GM23338 (cell line): ENCODE measurements at regions not wholly inside any gene's neighbourhood (a gene's known extent, or its start where the extent isn't known, plus 50 kb on each side); places are given as distances from the start of the nearest gene placed in this dataset.

Experiments used
- ATAC-seq: fragments of 200-7000 bp; cut with Tn5 transposase; 3 replicates; pipeline ENCODE4 v1.9.1; 2020
- DNase-seq: peaks from one replicate; pipeline ENCODE4 v3.0.0-alpha.2; 2015; ENCODE audit warnings: low spot score
- H2AFZ ChIP-seq: fragments of 200-600 bp; sonication (generic); 2 replicates; pipeline ENCODE4 v1.8.0; 2016; ENCODE audit warnings: antibody characterized with exemption, mild to moderate bottlenecking, moderate library complexity
- H3F3A ChIP-seq: fragments of 200-600 bp; sonication (generic); replicated peaks from 2 replicates; pipeline ENCODE4 v1.8.0; 2017; ENCODE audit warnings: antibody characterized with exemption, mixed run types, low read depth
- H3K27ac ChIP-seq: fragments of 200-600 bp; sonication (generic); 2 replicates; pipeline ENCODE4 v1.6.1; 2016; ENCODE audit warnings: low read depth
- H3K27me3 ChIP-seq: fragments of 200-600 bp; sonication (generic); 2 replicates; pipeline ENCODE4 v1.8.0; 2016; ENCODE audit warnings: mild to moderate bottlenecking, mixed run types, moderate library complexity; ENCODE audit not compliant: insufficient read depth
- H3K36me3 ChIP-seq: fragments of 200-600 bp; sonication (generic); 2 replicates; pipeline ENCODE4 v1.8.0; 2016; ENCODE audit warnings: mild to moderate bottlenecking; ENCODE audit not compliant: insufficient read depth
- H3K4me1 ChIP-seq: fragments of 200-600 bp; sonication (generic); 2 replicates; pipeline ENCODE4 v1.8.0; 2016; ENCODE audit warnings: mild to moderate bottlenecking, moderate library complexity; ENCODE audit not compliant: insufficient read depth
- H3K4me2 ChIP-seq: fragments of 200-600 bp; sonication (generic); 2 replicates; pipeline ENCODE4 v1.7.1; 2017; ENCODE audit warnings: mixed run types
- H3K4me3 ChIP-seq: fragments of 200-600 bp; sonication (generic); 2 replicates; pipeline ENCODE4 v1.6.1; 2016; ENCODE audit warnings: mixed run types
- H3K79me2 ChIP-seq: fragments of 200-600 bp; sonication (generic); replicated peaks from 2 replicates; pipeline ENCODE4 v1.8.0; 2017; ENCODE audit warnings: mild to moderate bottlenecking; ENCODE audit not compliant: insufficient read depth
- H3K9me2 ChIP-seq: fragments of 200-600 bp; sonication (generic); 2 replicates; pipeline ENCODE4 v1.8.0; 2017; ENCODE audit not compliant: insufficient read depth
- H4K20me1 ChIP-seq: fragments of 200-600 bp; sonication (generic); replicated peaks from 2 replicates; pipeline ENCODE4 v1.8.0; 2017; ENCODE audit warnings: mild to moderate bottlenecking; ENCODE audit not compliant: insufficient read depth
- H3K27ac Mint-ChIP-seq: 2 replicates; pipeline ENCODE4 v1.8.0; 2020; ENCODE audit warnings: inconsistent platforms, mild to moderate bottlenecking, moderate library complexity, mixed read lengths
- H3K27me3 Mint-ChIP-seq: 3 replicates; pipeline ENCODE4 v1.8.0; 2022; ENCODE audit warnings: low read depth, mild to moderate bottlenecking, moderate library complexity, mixed read lengths, inconsistent platforms; ENCODE audit not compliant: insufficient read depth, poor library complexity
- H3K36me3 Mint-ChIP-seq: 3 replicates; pipeline ENCODE4 v1.8.0; 2021; ENCODE audit warnings: low read depth, mild to moderate bottlenecking, inconsistent platforms, moderate library complexity, mixed read lengths
- H3K4me1 Mint-ChIP-seq: 3 replicates; pipeline ENCODE4 v1.8.0; 2020; ENCODE audit warnings: mild to moderate bottlenecking, inconsistent platforms, mixed read lengths
- H3K4me3 Mint-ChIP-seq: 3 replicates; pipeline ENCODE4 v1.8.0; 2021; ENCODE audit warnings: moderate library complexity, mild to moderate bottlenecking, inconsistent platforms, mixed read lengths
- H3K9me3 Mint-ChIP-seq: 3 replicates; pipeline ENCODE4 v1.8.0; 2020; ENCODE audit warnings: moderate library complexity, mild to moderate bottlenecking, inconsistent platforms, mixed read lengths
- EZH2 ChIP-seq: fragments of 200-600 bp; sonication (generic); IDR thresholded peaks from one replicate; pipeline ENCODE4 v1.8.0; 2017; ENCODE audit warnings: antibody characterized with exemption, mild to moderate bottlenecking, low read depth; ENCODE audit not compliant: unreplicated experiment
- EZH2phosphoT487 ChIP-seq: fragments of 200-600 bp; sonication (generic); IDR thresholded peaks from one replicate; pipeline ENCODE4 v1.8.1; 2018; ENCODE audit warnings: antibody characterized with exemption; ENCODE audit not compliant: unreplicated experiment
- POLR2AphosphoS5 ChIP-seq: IDR thresholded peaks from 2 replicates; pipeline ENCODE4 v1.6.1; 2016; ENCODE audit warnings: antibody characterized with exemption, low read depth
- REST ChIP-seq: IDR thresholded peaks from one replicate; pipeline ENCODE4 v1.6.1; 2018; ENCODE audit warnings: antibody characterized with exemption; ENCODE audit not compliant: unreplicated experiment
- TF ChIP-seq, protein P1 (sequence below), 2 experiments: fragments of 200-600 bp in 1 of 2; sonication (generic) in 1 of 2; conservative IDR thresholded peaks; 2 replicates each; pipeline versions ENCODE4 v1.5.1 to v1.6.1; 2016 to 2017; ENCODE audit warnings: antibody characterized with exemption in 2 of 2, low read depth in 2 of 2, mild to moderate bottlenecking in 2 of 2, moderate library complexity in 1 of 2

- Histone ChIP-seq H3F3A (no peaks in the 10 kb centered on the region), H3K4me2 (no peak overlapping the region), H3K4me1 (peaks cover 16% of the 10 kb centered on the region), H3K36me3 (no peaks in the 10 kb centered on the region), H3K27me3 (no peaks in the 10 kb centered on the region), H3K27ac (no peak overlapping the region), H3K79me2 (no peaks in the 10 kb centered on the region), H4K20me1 (no peaks in the 10 kb centered on the region), H2AFZ (no peak overlapping the region), H3K9me2 (peaks cover 7% of the 10 kb centered on the region; the same call in 1 of the 2 replicates), H3K4me3 (no peak overlapping the region)
- Mint-ChIP-seq H3K36me3 (no peaks in the 10 kb centered on the region), H3K27me3 (no peaks in the 10 kb centered on the region), H3K27ac (no peak overlapping the region), H3K9me3 (no peaks in the 10 kb centered on the region), H3K4me3 (no peak overlapping the region), H3K4me1 (peaks cover 18% of the 10 kb centered on the region)
- no peak for TF ChIP-seq REST
- TF ChIP-seq, protein P1, sequence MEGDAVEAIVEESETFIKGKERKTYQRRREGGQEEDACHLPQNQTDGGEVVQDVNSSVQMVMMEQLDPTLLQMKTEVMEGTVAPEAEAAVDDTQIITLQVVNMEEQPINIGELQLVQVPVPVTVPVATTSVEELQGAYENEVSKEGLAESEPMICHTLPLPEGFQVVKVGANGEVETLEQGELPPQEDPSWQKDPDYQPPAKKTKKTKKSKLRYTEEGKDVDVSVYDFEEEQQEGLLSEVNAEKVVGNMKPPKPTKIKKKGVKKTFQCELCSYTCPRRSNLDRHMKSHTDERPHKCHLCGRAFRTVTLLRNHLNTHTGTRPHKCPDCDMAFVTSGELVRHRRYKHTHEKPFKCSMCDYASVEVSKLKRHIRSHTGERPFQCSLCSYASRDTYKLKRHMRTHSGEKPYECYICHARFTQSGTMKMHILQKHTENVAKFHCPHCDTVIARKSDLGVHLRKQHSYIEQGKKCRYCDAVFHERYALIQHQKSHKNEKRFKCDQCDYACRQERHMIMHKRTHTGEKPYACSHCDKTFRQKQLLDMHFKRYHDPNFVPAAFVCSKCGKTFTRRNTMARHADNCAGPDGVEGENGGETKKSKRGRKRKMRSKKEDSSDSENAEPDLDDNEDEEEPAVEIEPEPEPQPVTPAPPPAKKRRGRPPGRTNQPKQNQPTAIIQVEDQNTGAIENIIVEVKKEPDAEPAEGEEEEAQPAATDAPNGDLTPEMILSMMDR (conservative IDR thresholded peaks at IDR 0.05; ENCODE audit: low read depth in 2 of 2): no peak
- TF ChIP-seq EZH2phosphoT487: no peak
- no peak for TF ChIP-seq POLR2AphosphoS5
- TF ChIP-seq EZH2: no peak
- DNase-seq (no peak), ATAC-seq (no peak)
Observed at GRCh38 chr1:191589536-191589935, 568.7 kb upstream of the RGS18 start.

DNA sequence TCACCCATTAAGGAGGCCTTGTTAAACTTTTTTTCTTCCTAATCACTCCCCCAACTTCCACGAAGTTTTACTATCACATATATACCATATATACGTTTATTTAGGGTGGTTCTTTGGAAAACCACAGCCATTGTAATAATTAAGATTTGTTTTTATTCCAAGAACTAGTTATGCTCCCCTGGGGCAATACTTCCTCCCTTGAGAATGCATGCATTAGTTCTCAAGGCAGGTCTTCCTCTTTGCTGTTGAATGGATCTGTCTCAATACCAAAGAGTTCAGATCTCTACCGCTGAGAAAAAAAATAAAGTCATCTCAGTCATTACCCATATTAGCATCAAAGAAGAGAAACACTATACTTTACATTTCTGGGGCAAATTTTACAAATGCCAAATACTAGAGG lies 567.7 kb upstream of the RGS18 start:
- Histone ChIP-seq H3K4me1 (peaks cover 16% of the 10 kb centered on the region), H3K4me3 (no peak overlapping the region), H3K4me2 (no peak overlapping the region), H3K27ac (no peak overlapping the region), H3K79me2 (no peaks in the 10 kb centered on the region), H2AFZ (no peak overlapping the region), H3K36me3 (no peaks in the 10 kb centered on the region), H4K20me1 (no peaks in the 10 kb centered on the region), H3F3A (no peaks in the 10 kb centered on the region), H3K27me3 (no peaks in the 10 kb centered on the region), H3K9me2 (no peaks in the 10 kb centered on the region)
- Mint-ChIP-seq H3K36me3 (no peaks in the 10 kb centered on the region), H3K4me1 (peaks cover 18% of the 10 kb centered on the region), H3K9me3 (no peaks in the 10 kb centered on the region), H3K27me3 (no peaks in the 10 kb centered on the region), H3K27ac (peak overlapping the region; percentile 4; the same call in 1 of the 2 replicates), H3K4me3 (no peak overlapping the region)
- DNase-seq: no peak
- TF ChIP-seq POLR2AphosphoS5 (no peak), REST (no peak)
- ATAC-seq: no peak
